ENCODE measurements at regions not wholly inside any gene's neighbourhood (a gene's known extent, or its start where the extent isn't known, plus 50 kb on each side); places are given as distances from the start of the nearest gene placed in this dataset.

- TF ChIP-seq CTCF (IDR thresholded peaks at IDR 0.05; ENCODE audit: partially characterized antibody, unreplicated experiment), result no peak
- Mint-ChIP-seq H3K27me3 (ENCODE audit: unreplicated experiment) (no peaks in the 10 kb centered on the region), H3K9me3 (ENCODE audit: unreplicated experiment) (no peaks in the 10 kb centered on the region), H3K27ac (ENCODE audit: unreplicated experiment) (no peak overlapping the region), H3K4me1 (ENCODE audit: low read depth, unreplicated experiment) (no peaks in the 10 kb centered on the region), H3K4me3 (ENCODE audit: unreplicated experiment) (no peak overlapping the region), H3K36me3 (ENCODE audit: unreplicated experiment) (no peaks in the 10 kb centered on the region)
- DNase-seq, result no peak
Measured at GRCh38 chrX:44723426-44723825, 120.4 kb upstream of the DUSP21 start.

- no peak for DNase-seq
- Mint-ChIP-seq H3K4me1 (ENCODE audit: low read depth, unreplicated experiment) (no peaks in the 10 kb centered on the region), H3K9me3 (ENCODE audit: unreplicated experiment) (no peaks in the 10 kb centered on the region), H3K27me3 (ENCODE audit: unreplicated experiment) (peaks cover 1% of the 10 kb centered on the region), H3K27ac (ENCODE audit: unreplicated experiment) (no peak overlapping the region), H3K4me3 (ENCODE audit: unreplicated experiment) (no peak overlapping the region), H3K36me3 (ENCODE audit: unreplicated experiment) (no peaks in the 10 kb centered on the region)
- no peak for TF ChIP-seq CTCF (IDR thresholded peaks at IDR 0.05; ENCODE audit: partially characterized antibody, unreplicated experiment)
Measured at GRCh38 chrX:44708470-44708869, 135.4 kb upstream of the DUSP21 start.

DNA sequence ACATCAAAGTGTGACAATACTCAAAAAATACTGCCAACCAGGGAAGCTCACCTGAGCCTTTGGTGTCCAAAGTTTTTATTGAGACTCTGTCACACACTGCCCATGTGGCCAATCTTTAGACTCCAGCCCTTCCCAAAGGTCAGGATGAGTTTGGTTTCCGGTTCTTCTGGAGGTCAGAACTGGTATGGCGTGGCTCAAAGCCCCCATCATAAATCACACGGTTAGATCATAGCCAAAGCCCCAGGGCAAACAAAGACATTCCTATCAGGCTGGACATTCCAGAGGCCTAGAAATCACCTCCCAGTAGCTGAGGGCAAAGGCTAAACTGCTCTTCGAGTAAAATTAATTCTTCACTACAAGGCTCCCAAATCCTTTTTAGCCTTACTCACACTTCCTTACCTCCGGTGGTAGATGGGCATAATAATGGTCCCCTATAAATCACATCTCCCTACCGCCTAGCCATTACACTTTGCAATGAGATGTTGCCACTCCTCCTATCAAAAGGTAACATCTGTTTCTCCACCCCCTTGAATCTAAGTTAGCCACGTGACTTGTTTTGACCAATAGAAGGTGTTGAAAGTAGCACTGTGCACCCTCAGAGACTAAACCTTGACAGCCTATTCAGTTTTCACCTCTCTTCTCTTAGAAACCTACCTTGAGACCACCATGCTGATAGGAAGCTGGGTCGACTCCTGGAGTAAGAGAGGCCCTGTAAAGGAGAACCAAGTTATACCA, 137.8 kb upstream of the DUSP21 start:
- no peak for TF ChIP-seq CTCF (IDR thresholded peaks at IDR 0.05; ENCODE audit: partially characterized antibody, unreplicated experiment)
- H3K27me3 Mint-ChIP-seq (ENCODE audit: unreplicated experiment), result no peaks in the 10 kb centered on the region
- no peak for DNase-seq
- H3K36me3 Mint-ChIP-seq (ENCODE audit: unreplicated experiment), result no peaks in the 10 kb centered on the region
- H3K4me3 Mint-ChIP-seq (ENCODE audit: unreplicated experiment), result no peak overlapping the region
- H3K27ac Mint-ChIP-seq (ENCODE audit: unreplicated experiment), result no peak overlapping the region
- H3K4me1 Mint-ChIP-seq (ENCODE audit: low read depth, unreplicated experiment), result no peaks in the 10 kb centered on the region
- H3K9me3 Mint-ChIP-seq (ENCODE audit: unreplicated experiment), result no peaks in the 10 kb centered on the region

GRCh38 chrX:44698357-44698756, 145.5 kb upstream of the DUSP21 start:
- Mint-ChIP-seq H3K27me3 (ENCODE audit: unreplicated experiment) (no peaks in the 10 kb centered on the region), H3K9me3 (ENCODE audit: unreplicated experiment) (no peaks in the 10 kb centered on the region), H3K27ac (ENCODE audit: unreplicated experiment) (no peak overlapping the region), H3K36me3 (ENCODE audit: unreplicated experiment) (no peaks in the 10 kb centered on the region), H3K4me1 (ENCODE audit: low read depth, unreplicated experiment) (no peaks in the 10 kb centered on the region), H3K4me3 (ENCODE audit: unreplicated experiment) (no peak overlapping the region)
- no peak for DNase-seq
- TF ChIP-seq CTCF (IDR thresholded peaks at IDR 0.05; ENCODE audit: partially characterized antibody, unreplicated experiment), result no peak

- DNase-seq, result no peak
- Mint-ChIP-seq H3K27ac (ENCODE audit: unreplicated experiment) (no peak overlapping the region), H3K4me1 (ENCODE audit: low read depth, unreplicated experiment) (no peaks in the 10 kb centered on the region), H3K9me3 (ENCODE audit: unreplicated experiment) (no peaks in the 10 kb centered on the region), H3K27me3 (ENCODE audit: unreplicated experiment) (no peaks in the 10 kb centered on the region), H3K4me3 (ENCODE audit: unreplicated experiment) (no peak overlapping the region), H3K36me3 (ENCODE audit: unreplicated experiment) (no peaks in the 10 kb centered on the region)
- TF ChIP-seq CTCF (IDR thresholded peaks at IDR 0.05; ENCODE audit: partially characterized antibody, unreplicated experiment), result no peak
Measured at GRCh38 chrX:44693255-44693654, 150.6 kb upstream of the DUSP21 start.

Measured in glutamatergic neuron (in vitro differentiated cells).